ENCODE measurements at regions not wholly inside any gene's neighbourhood (a gene's known extent, or its start where the extent isn't known, plus 50 kb on each side); places are given as distances from the start of the nearest gene placed in this dataset.

DNA sequence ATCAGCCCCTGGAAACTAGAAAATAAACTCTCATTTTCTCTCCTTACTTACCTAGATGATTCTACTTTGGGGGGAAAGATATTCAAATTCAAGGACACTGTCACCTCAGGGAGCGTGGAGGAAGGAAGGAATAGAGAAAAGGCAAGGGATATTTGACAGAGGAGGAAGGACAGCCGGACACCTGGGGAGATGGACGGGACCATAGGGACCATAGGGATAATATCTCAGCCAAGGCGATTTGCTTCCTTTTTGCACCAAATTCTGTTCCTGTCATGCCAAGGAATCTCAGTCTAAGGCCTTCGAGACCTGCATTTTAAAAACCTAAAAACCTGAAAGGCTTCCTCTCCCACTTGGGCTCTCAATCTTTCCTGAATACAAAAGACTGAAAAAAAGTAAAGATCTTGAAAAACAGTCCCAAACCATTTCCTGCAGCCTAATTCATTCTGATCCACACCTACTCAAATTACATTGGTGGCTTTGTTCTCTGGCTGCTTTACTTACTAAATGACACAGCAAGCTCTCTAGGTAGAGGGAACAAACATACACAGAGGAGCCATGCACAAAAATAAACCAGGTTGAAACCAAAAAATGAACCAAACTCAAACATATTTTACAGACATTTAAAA lies 73.9 kb upstream of the SLC24A5 start:
- no peak for DNase-seq

DNA sequence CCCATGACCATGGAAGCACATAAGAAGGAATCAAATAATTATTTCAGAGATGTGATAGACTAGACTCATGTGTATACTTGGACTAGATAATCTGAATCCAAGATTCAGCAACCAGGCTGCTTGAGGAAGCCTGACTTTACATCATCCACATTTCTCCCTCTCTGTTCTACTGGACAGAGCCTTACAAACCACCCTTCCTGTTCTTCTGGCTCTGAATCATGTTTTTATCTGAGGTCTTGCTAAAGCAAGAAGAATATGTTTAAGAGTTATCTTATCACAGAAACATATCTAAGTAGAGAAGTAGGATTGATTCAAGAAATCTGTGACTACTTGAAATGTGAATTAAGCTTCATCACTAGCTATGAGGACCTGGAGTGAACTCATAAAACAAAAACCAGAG lies 71.1 kb upstream of the SLC24A5 start:
- DNase-seq, result no peak

DNA sequence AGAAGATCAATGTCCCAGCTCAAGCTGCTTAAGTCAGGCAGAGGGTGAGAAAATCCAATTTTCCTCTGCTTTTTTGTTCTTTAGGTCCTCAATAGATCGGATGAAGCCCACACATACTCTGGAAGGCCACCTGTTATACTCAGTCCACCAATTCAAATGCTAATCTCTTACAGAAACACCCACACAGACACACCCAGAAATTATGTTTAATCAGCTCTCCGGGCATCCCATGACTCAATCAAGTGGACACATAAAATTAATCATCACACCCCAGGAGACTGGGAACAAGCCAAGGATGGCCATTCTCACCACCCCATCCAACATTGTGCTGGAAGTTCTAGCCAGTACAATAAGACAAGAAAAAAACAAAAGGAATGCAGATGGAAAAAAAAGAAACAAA lies 67.8 kb upstream of the SLC24A5 start:
- DNase-seq, result no peak

DNA sequence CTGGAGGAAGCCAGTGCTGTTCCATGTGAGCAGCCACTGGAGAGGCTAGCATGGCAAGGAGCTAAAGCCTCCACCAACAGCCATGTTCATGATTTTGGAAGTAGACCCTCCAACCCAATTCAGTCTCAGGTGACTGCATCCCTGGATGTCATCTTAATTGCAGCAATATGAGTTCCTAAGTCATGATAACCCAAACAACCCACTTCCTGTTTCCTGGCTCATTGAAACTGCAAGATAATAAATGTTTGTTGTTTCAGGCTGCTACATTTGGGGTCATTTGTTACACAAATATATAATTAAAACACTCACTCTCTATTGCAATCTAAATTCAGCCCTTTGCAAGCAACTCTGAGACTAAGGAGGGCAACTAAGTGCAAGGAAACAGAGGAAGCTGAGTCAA lies 62.4 kb upstream of the SLC24A5 start:
- DNase-seq, result no peak

DNA sequence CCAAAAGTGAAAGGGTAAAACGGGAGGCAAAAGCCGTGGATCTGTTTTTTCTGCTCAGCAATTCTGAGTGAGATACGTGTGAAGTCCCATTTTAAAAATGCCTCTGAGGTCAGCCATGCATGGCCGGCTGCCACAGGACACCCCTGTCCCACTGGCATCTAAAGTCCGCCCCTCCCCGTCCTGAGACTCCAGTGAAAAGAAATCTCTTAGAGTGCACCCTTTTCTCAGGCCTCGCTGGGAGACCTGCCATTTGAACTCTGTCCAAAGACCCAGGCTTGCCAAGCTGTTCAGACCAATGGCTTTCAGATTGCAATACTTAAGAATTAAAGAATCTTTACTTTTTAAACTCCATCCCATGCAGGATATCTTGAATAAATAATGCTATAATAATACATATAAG lies 61.0 kb upstream of the SLC24A5 start:
- DNase-seq, result no peak

DNA sequence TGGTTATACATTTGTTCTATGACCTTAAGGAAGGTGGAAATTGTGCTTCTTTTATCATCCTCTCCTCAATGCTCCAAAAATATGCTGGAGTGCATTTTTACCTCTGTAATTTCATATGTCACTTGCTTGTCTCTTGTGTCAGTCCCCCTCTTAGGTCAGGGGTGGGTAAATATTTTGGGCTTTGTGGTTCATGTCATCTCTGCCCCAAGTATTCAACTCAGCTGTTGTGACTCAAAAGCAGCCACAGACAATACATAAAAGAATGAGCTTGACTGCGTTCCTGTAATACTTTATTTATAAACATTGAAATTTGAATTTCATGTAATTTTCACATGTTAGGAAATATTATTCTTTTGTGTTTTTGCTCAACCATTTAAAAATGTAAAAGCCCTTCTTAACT lies 60.4 kb upstream of the SLC24A5 start:
- no peak for DNase-seq

DNA sequence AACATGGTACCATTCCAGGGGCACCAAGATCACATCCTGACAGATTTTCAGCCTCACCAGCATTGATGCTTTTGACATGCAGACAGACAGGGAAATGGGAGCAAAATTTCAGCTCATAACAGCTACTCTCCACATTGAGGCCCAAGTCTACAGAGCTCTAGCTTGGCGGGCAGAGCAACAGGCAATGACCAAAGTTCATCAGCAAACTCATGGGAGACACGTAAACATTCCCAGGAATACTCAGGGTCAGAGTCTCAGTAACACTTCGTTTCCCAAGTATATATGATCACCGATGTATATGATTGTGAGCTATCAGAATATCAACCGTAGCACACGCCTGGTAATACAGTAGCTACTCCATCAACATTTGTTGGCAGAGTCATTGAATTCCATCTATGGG lies 59.2 kb upstream of the SLC24A5 start:
- no peak for DNase-seq

DNA sequence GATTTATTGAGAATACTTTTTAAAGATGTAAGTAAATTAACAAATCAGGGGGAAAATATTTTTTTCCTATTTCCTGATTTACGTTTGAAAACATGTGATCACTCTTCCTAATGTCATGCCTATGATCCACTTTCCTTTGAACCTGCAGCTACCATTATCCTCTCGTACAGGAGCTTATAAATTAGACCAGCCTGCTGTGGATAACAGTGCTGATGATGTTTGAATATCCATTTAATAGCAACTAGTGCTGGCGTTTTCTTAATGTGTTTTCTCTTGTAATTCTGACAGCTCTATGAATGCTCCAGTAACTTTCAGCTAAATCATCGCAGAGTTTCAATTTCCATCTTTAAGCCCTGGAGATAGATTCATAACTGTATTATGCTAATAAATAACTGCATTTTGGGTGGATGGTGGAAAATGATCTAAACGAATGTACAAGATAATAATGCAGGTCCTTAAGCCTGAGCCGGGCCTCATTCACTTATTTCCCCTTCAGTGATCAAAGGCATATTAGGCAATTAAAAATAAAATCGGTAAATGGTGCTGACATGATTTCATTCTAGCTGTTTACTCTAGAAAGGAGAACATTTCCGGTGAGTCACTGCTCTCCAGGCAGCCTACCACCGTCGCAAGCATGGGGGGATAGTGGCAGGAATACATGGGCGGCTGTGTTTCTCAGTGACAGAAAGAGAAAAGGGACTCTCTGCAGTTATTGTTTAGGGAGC lies 58.5 kb upstream of the SLC24A5 start:
- no peak for DNase-seq

DNA sequence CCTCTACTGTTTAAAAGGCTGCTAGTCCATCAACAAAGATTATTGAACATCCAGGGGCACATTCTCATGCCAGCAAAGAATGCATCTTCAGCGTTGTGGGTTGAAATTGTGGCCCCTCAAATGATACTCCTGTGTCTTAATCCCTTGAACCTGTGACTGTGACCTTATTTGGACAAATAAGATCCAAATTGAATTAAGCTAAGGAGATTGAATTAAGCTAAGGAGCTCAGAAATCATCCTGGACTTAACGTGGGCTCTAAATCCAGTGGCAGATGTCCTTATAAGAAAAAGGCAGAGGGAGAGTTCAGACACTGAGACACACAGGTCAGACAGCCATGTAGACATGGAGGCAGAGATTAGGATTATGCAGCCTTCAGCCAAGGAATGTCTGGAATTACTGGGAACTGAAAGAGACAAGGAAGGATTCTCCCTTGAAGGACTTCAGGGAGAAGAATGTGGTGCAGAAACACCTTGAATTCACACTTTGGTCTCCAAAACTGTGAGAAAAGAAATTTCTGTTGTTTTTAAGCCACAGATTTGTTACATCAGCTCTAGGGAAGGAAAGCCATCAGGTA lies 57.3 kb upstream of the SLC24A5 start:
- no peak for DNase-seq

DNA sequence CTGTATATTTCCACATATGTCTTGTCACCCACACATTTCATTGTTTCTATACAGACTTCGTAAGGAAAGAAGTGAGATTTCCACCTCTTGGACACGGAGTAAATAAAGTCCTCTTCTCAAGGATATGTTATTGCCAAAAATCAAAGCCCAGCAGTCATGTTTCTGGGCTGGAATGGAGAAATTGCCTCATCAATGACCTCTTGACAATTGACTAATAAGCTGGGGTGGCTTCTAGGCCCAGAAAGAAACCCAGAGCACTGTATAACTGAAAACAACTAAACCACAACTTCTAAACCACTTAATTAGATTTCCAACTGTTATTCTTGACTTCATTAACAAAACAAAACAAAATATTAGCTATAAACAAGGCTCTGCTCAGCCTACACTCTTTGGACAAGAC lies 56.4 kb upstream of the SLC24A5 start:
- DNase-seq, result no peak

DNA sequence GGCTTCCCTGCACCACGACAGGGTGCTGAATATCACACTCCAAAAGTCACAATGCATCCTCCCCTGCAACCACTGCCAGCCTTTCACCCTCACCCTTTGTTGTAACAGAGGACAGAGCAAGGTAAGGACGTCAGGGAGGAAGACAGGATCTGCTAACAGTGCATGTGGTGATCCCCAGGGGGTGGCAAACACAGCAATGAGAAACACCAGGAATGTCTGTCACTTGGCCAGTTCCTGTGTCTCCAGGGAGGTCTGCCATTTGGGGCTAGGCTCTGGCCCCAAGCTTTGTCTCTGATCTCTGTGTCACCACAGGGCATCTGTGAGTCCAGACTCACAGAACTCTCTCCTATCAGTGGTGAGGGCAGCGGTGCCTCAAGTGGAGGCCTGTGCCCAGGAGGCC lies 54.3 kb upstream of the SLC24A5 start:
- DNase-seq, result no peak

All from suppressor macrophage (primary cell).